ENCODE measurements at regions not wholly inside any gene's neighbourhood (a gene's known extent, or its start where the extent isn't known, plus 50 kb on each side); places are given as distances from the start of the nearest gene placed in this dataset.
"Not testable (repeated sequence)": the region's sequence is repeated elsewhere in the genome, so short reads cannot be mapped to it uniquely, and the experiment has no call there.

GRCh38 chr6:84309336-84309735, 81.9 kb upstream of the CEP162 start:
- Mint-ChIP-seq H3K27ac (no peak overlapping the region), H3K9me3 (no peaks in the 10 kb centered on the region), H3K4me1 (ENCODE audit: low read depth) (no peaks in the 10 kb centered on the region), H3K27me3 (peaks cover 2% of the 10 kb centered on the region), H3K4me3 (no peak overlapping the region), H3K36me3 (ENCODE audit: low read depth) (no peaks in the 10 kb centered on the region)
- POLR2A ChIA-PET = no interaction called here
- intact Hi-C loops (cut with micrococcal nuclease) = no loop called here
- ATAC-seq (no peak), DNase-seq (no peak)
- TF ChIP-seq, protein P1, sequence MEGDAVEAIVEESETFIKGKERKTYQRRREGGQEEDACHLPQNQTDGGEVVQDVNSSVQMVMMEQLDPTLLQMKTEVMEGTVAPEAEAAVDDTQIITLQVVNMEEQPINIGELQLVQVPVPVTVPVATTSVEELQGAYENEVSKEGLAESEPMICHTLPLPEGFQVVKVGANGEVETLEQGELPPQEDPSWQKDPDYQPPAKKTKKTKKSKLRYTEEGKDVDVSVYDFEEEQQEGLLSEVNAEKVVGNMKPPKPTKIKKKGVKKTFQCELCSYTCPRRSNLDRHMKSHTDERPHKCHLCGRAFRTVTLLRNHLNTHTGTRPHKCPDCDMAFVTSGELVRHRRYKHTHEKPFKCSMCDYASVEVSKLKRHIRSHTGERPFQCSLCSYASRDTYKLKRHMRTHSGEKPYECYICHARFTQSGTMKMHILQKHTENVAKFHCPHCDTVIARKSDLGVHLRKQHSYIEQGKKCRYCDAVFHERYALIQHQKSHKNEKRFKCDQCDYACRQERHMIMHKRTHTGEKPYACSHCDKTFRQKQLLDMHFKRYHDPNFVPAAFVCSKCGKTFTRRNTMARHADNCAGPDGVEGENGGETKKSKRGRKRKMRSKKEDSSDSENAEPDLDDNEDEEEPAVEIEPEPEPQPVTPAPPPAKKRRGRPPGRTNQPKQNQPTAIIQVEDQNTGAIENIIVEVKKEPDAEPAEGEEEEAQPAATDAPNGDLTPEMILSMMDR (IDR thresholded peaks at IDR 0.05) = no peak
- CTCF ChIA-PET = no interaction called here

GRCh38 chr6:84304881-84305280, 77.4 kb upstream of the CEP162 start:
- intact Hi-C loops (cut with micrococcal nuclease) = no loop called here
- POLR2A ChIA-PET = no interaction called here
- Mint-ChIP-seq H3K27me3 (peaks cover 1% of the 10 kb centered on the region), H3K4me1 (ENCODE audit: low read depth) (no peaks in the 10 kb centered on the region), H3K4me3 (no peak overlapping the region), H3K27ac (no peak overlapping the region), H3K36me3 (ENCODE audit: low read depth) (no peaks in the 10 kb centered on the region), H3K9me3 (no peaks in the 10 kb centered on the region)
- CTCF ChIA-PET = no interaction called here
- no peak for DNase-seq
- ATAC-seq = no peak
- TF ChIP-seq, protein P1 (IDR thresholded peaks at IDR 0.05) = no peak

DNA sequence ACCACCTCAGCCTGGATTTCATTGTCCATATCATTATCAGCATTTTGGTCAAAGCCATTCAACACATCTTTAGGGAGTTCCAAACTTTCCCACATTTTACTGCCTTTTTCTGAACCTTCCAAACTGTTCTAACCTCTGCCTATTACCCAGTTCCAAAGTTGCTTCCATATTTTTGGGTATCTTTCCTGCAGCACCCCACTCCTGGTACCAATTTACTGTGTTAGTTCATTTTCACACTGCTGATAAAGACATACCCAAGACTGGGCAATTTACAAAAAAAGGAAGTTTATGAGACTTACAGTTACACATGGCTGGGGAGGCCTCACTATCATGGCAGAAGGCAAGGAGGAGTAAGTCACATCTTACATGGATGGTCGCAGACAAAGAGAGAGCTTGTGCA, 63.6 kb upstream of the CEP162 start:
- intact Hi-C loops (cut with micrococcal nuclease); POLR2A ChIA-PET; ATAC-seq; H3K4me3 Mint-ChIP-seq; H3K27ac Mint-ChIP-seq; CTCF ChIA-PET; H3K27me3 Mint-ChIP-seq; H3K4me1 Mint-ChIP-seq (ENCODE audit: low read depth); H3K36me3 Mint-ChIP-seq (ENCODE audit: low read depth); DNase-seq: not testable (repeated sequence)
- H3K9me3 Mint-ChIP-seq = peaks cover 14% of the 10 kb centered on the region

GRCh38 chr6:84284428-84285049, 57.1 kb upstream of the CEP162 start:
- TF ChIP-seq, protein P1 (IDR thresholded peaks at IDR 0.05) = peak; percentile 32
- CTCF ChIA-PET = no interaction called here
- DNase-seq = no peak
- intact Hi-C loops (cut with micrococcal nuclease) = no loop called here
- Mint-ChIP-seq H3K4me1 (ENCODE audit: low read depth) (no peaks in the 10 kb centered on the region), H3K4me3 (no peak overlapping the region), H3K36me3 (ENCODE audit: low read depth) (peaks cover 2% of the 10 kb centered on the region), H3K9me3 (peaks cover 6% of the 10 kb centered on the region), H3K27me3 (peaks cover 15% of the 10 kb centered on the region), H3K27ac (no peak overlapping the region)
- POLR2A ChIA-PET = no interaction called here
- no peak for ATAC-seq

GRCh38 chr6:84282550-84282949, 55.1 kb upstream of the CEP162 start:
- intact Hi-C loops (cut with micrococcal nuclease) = no loop called here
- H3K4me1 Mint-ChIP-seq (ENCODE audit: low read depth) = no peaks in the 10 kb centered on the region

More at GRCh38 chr6:84282550-84282949, 55.1 kb upstream of the CEP162 start:
- POLR2A ChIA-PET = no interaction called here
- TF ChIP-seq, protein P1 (IDR thresholded peaks at IDR 0.05) = no peak
- no peaks in the 10 kb centered on the region for H3K36me3 Mint-ChIP-seq (ENCODE audit: low read depth)
- ATAC-seq = no peak
- no peak overlapping the region for H3K27ac Mint-ChIP-seq
- H3K27me3 Mint-ChIP-seq = peaks cover 15% of the 10 kb centered on the region
- no peaks in the 10 kb centered on the region for H3K9me3 Mint-ChIP-seq
- CTCF ChIA-PET = no interaction called here
- no peak overlapping the region for H3K4me3 Mint-ChIP-seq
- DNase-seq = no peak
